GM23248 (cell line): ENCODE measurements at regions not wholly inside any gene's neighbourhood (a gene's known extent, or its start where the extent isn't known, plus 50 kb on each side); places are given as distances from the start of the nearest gene placed in this dataset.

Experiments
- DNase-seq: peaks from one replicate; pipeline ENCODE4 v3.0.0-alpha.2; 2015
- H2AFZ ChIP-seq: fragments of 200-600 bp; sonication (generic); 2 replicates; pipeline ENCODE4 v1.6.1; 2016; ENCODE audit warnings: antibody characterized with exemption
- H3F3A ChIP-seq: fragments of 200-600 bp; sonication (generic); 2 replicates; pipeline ENCODE4 v1.6.1; 2016; ENCODE audit warnings: mild to moderate bottlenecking, antibody characterized with exemption, mixed run types; ENCODE audit not compliant: insufficient read depth
- H3K27ac ChIP-seq: fragments of 200-600 bp; sonication (generic); 2 replicates; pipeline ENCODE4 v1.5.1; 2016; ENCODE audit warnings: mild to moderate bottlenecking
- H3K27me3 ChIP-seq: fragments of 200-600 bp; sonication (generic); replicated peaks from 2 replicates; pipeline ENCODE4 v1.6.1; 2016; ENCODE audit warnings: mild to moderate bottlenecking; ENCODE audit not compliant: insufficient read depth
- H3K36me3 ChIP-seq: fragments of 200-600 bp; sonication (generic); 2 replicates; pipeline ENCODE4 v1.6.1; 2016; ENCODE audit warnings: low read depth, mild to moderate bottlenecking
- H3K4me1 ChIP-seq: fragments of 200-600 bp; sonication (generic); 2 replicates; pipeline ENCODE4 v1.6.1; 2016; ENCODE audit warnings: mild to moderate bottlenecking; ENCODE audit not compliant: insufficient read depth
- H3K4me2 ChIP-seq: fragments of 200-600 bp; sonication (generic); one replicate; pipeline ENCODE4 v1.6.1; 2016; ENCODE audit warnings: mild to moderate bottlenecking; ENCODE audit not compliant: unreplicated experiment
- H3K4me3 ChIP-seq: fragments of 200-600 bp; sonication (generic); 2 replicates; pipeline ENCODE4 v1.5.1; 2016; ENCODE audit warnings: mild to moderate bottlenecking
- H3K79me2 ChIP-seq: fragments of 200-600 bp; sonication (generic); 2 replicates; pipeline ENCODE4 v1.6.1; 2016; ENCODE audit warnings: mild to moderate bottlenecking; ENCODE audit not compliant: insufficient read depth
- H3K9ac ChIP-seq: fragments of 200-600 bp; sonication (generic); 2 replicates; pipeline ENCODE4 v1.6.1; 2016; ENCODE audit warnings: mild to moderate bottlenecking
- H3K9me2 ChIP-seq: fragments of 200-600 bp; sonication (generic); 2 replicates; pipeline ENCODE4 v1.6.1; 2016; ENCODE audit warnings: mixed run types, mild to moderate bottlenecking, moderate library complexity; ENCODE audit not compliant: insufficient read depth
- H3K9me3 ChIP-seq: fragments of 200-600 bp; sonication (generic); one replicate; pipeline ENCODE4 v1.6.1; 2017; ENCODE audit warnings: low read depth
- H4K20me1 ChIP-seq: fragments of 200-600 bp; sonication (generic); 2 replicates; pipeline ENCODE4 v1.6.0; 2016; ENCODE audit not compliant: insufficient read depth
- EZH2 ChIP-seq: fragments of 200-600 bp; sonication (generic); IDR thresholded peaks from 2 replicates; pipeline ENCODE4 v1.6.1; 2018; ENCODE audit warnings: antibody characterized with exemption, mild to moderate bottlenecking; ENCODE audit not compliant: insufficient read depth, poor library complexity, severe bottlenecking
- EZH2phosphoT487 ChIP-seq: fragments of 200-600 bp; sonication (generic); IDR thresholded peaks from 2 replicates; pipeline ENCODE4 v1.6.1; 2018; ENCODE audit warnings: antibody characterized with exemption, moderate library complexity, mild to moderate bottlenecking, low read depth; ENCODE audit not compliant: insufficient read depth
- WGBS, 2 experiments: methylation state at CpG; one replicate each; pipeline ENCODE4 v1.1.6; 2015 to 2017; ENCODE audit warnings: low lambda C conversion rate in 2 of 2, low coverage in 1 of 2; ENCODE audit errors: missing lambda C conversion rate in 2 of 2; 5-methylcytosine and 5-hydroxymethylcytosine counted together
- in situ Hi-C: fragments of 300-500 bp; cut with MboI; formaldehyde crosslinking; loops from 2 replicates; pipeline ENCODE4 v1.15.0; 2020

- no peaks in the 10 kb centered on the region for H3K79me2 ChIP-seq
- DNase-seq, result no peak
- no peak overlapping the region for H3K4me3 ChIP-seq
- H3K4me2 ChIP-seq, result no peak overlapping the region
- no peaks in the 10 kb centered on the region for H4K20me1 ChIP-seq
- H3K9me2 ChIP-seq, result no peaks in the 10 kb centered on the region
- H2AFZ ChIP-seq, result no peak overlapping the region
- no peaks in the 10 kb centered on the region for H3F3A ChIP-seq
- H3K9me3 ChIP-seq, result no peaks in the 10 kb centered on the region
- H3K27ac ChIP-seq, result no peak overlapping the region
- H3K9ac ChIP-seq, result no peak overlapping the region
- H3K36me3 ChIP-seq, result no peaks in the 10 kb centered on the region
- no peak for TF ChIP-seq EZH2phosphoT487
- TF ChIP-seq EZH2, result no peak
- in situ Hi-C loops, result no loop called here
- no peaks in the 10 kb centered on the region for H3K27me3 ChIP-seq
- no peaks in the 10 kb centered on the region for H3K4me1 ChIP-seq
- 8% methylated on average over 1 of the region's 1 CpG for WGBS, 2 experiments
Observed at GRCh38 chr4:182179751-182180150, 63.5 kb upstream of the TENM3 start.

GRCh38 chr4:182185491-182185890 lies 57.7 kb upstream of the TENM3 start:
- Histone ChIP-seq H3K27ac (no peak overlapping the region), H3K9ac (no peak overlapping the region), H3K79me2 (no peaks in the 10 kb centered on the region), H3K9me2 (no peaks in the 10 kb centered on the region), H3K27me3 (no peaks in the 10 kb centered on the region), H3F3A (no peaks in the 10 kb centered on the region), H3K4me2 (no peak overlapping the region), H4K20me1 (no peaks in the 10 kb centered on the region), H3K36me3 (no peaks in the 10 kb centered on the region), H3K4me3 (no peak overlapping the region), H2AFZ (no peak overlapping the region), H3K9me3 (no peaks in the 10 kb centered on the region), H3K4me1 (peaks cover 7% of the 10 kb centered on the region; the same call in 1 of the 2 replicates)
- TF ChIP-seq EZH2 (no peak), EZH2phosphoT487 (no peak)
- 43 to 46% methylated on average over 6 of the region's 6 CpGs for WGBS, 2 experiments
- no peak for DNase-seq
- in situ Hi-C loops, result no loop called here

GRCh38 chr4:182187674-182188073 lies 55.5 kb upstream of the TENM3 start:
- no peak overlapping the region for H3K4me3 ChIP-seq
- no peak for DNase-seq
- TF ChIP-seq EZH2 (no peak), EZH2phosphoT487 (no peak)
- H4K20me1 ChIP-seq, result no peaks in the 10 kb centered on the region
- H3K4me2 ChIP-seq, result no peak overlapping the region
- 5 to 7% methylated on average over 2 of the region's 2 CpGs for WGBS, 2 experiments
- H3K27ac ChIP-seq, result no peak overlapping the region
- no peaks in the 10 kb centered on the region for H3F3A ChIP-seq
- no peaks in the 10 kb centered on the region for H3K9me2 ChIP-seq
- H3K36me3 ChIP-seq, result no peaks in the 10 kb centered on the region
- no peaks in the 10 kb centered on the region for H3K9me3 ChIP-seq
- no peaks in the 10 kb centered on the region for H3K27me3 ChIP-seq
- H2AFZ ChIP-seq, result no peak overlapping the region
- no peak overlapping the region for H3K9ac ChIP-seq
- peaks cover 9% of the 10 kb centered on the region; the same call in 1 of the 2 replicates for H3K4me1 ChIP-seq
- in situ Hi-C loops, result no loop called here
- H3K79me2 ChIP-seq, result no peaks in the 10 kb centered on the region

- DNase-seq, result peak; percentile 47
- Histone ChIP-seq H3K9me2 (no peaks in the 10 kb centered on the region), H3K27ac (no peak overlapping the region), H3K36me3 (no peaks in the 10 kb centered on the region), H3K4me3 (no peak overlapping the region), H3K27me3 (no peaks in the 10 kb centered on the region), H3K4me1 (peaks cover 15% of the 10 kb centered on the region; the same call in 1 of the 2 replicates), H3F3A (no peaks in the 10 kb centered on the region), H3K79me2 (no peaks in the 10 kb centered on the region), H3K9me3 (no peaks in the 10 kb centered on the region), H3K4me2 (no peak overlapping the region), H2AFZ (no peak overlapping the region), H4K20me1 (no peaks in the 10 kb centered on the region), H3K9ac (no peak overlapping the region)
- 14 to 18% methylated on average over 3 of the region's 3 CpGs for WGBS, 2 experiments
- in situ Hi-C loops, result no loop called here
- no peak for TF ChIP-seq EZH2phosphoT487
- no peak for TF ChIP-seq EZH2
Observed at GRCh38 chr4:182188622-182189021, 54.6 kb upstream of the TENM3 start.
